ENCODE measurements at regions not wholly inside any gene's neighbourhood (a gene's known extent, or its start where the extent isn't known, plus 50 kb on each side); places are given as distances from the start of the nearest gene placed in this dataset.

DNA sequence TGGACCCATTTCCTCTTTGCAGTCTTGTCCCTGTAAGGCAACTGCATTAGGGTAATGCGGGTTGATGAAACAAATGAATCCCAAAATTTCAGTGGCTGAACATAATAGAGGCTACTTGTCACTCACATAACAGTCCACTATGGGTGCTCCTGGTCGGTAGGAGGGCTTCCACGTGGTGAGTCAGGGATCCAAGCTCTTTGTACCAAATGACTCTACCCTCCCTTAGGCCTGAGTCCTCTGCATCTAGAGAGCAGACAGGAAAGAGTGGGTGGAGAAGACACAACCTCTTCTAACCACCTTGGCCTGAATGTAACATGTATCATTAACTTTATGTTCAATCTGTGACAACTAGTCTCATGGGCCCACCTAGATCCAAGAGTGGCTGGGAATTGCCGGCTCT is 86.2 kb upstream of the HAAO start:
- H3K4me1 ChIP-seq (ENCODE audit: insufficient read depth): no peaks in the 10 kb centered on the region
- no peak overlapping the region for H2AFZ ChIP-seq
- H3K36me3 ChIP-seq (ENCODE audit: insufficient read depth): no peaks in the 10 kb centered on the region
- H3K4me3 ChIP-seq: no peak overlapping the region
- no peak for ATAC-seq
- no peaks in the 10 kb centered on the region for H3F3A ChIP-seq (replicated peaks; ENCODE audit: low read depth)
- no peaks in the 10 kb centered on the region for H3K27me3 ChIP-seq (ENCODE audit: insufficient read depth)
- peaks cover 5% of the 10 kb centered on the region for H3K27me3 Mint-ChIP-seq (ENCODE audit: insufficient read depth, low read depth, poor library complexity)
- no peaks in the 10 kb centered on the region for H3K36me3 Mint-ChIP-seq (ENCODE audit: low read depth)
- TF ChIP-seq NANOG (IDR thresholded peaks at IDR 0.05; ENCODE audit: borderline replicate concordance): no peak
- TF ChIP-seq, protein P1, sequence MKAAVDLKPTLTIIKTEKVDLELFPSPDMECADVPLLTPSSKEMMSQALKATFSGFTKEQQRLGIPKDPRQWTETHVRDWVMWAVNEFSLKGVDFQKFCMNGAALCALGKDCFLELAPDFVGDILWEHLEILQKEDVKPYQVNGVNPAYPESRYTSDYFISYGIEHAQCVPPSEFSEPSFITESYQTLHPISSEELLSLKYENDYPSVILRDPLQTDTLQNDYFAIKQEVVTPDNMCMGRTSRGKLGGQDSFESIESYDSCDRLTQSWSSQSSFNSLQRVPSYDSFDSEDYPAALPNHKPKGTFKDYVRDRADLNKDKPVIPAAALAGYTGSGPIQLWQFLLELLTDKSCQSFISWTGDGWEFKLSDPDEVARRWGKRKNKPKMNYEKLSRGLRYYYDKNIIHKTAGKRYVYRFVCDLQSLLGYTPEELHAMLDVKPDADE (IDR thresholded peaks at IDR 0.05): no peak
- TF ChIP-seq EZH2phosphoT487 (IDR thresholded peaks at IDR 0.05; ENCODE audit: unreplicated experiment): no peak
- TF ChIP-seq CREB1 (CRISPR knock-in tag; IDR thresholded peaks at IDR 0.05; ENCODE audit: low read depth): no peak
- TF ChIP-seq ZNF331 (CRISPR knock-in tag; IDR thresholded peaks at IDR 0.05; ENCODE audit: low read depth): no peak
- no peaks in the 10 kb centered on the region for H3K9me2 ChIP-seq (ENCODE audit: insufficient read depth)
- no peak overlapping the region for H3K4me2 ChIP-seq
- H3K9me3 Mint-ChIP-seq: no peaks in the 10 kb centered on the region
- DNase-seq (ENCODE audit: low spot score): no peak
- no peaks in the 10 kb centered on the region for H3K79me2 ChIP-seq (replicated peaks; ENCODE audit: insufficient read depth)
- no peak overlapping the region for H3K27ac ChIP-seq (ENCODE audit: low read depth)
- no peaks in the 10 kb centered on the region for H4K20me1 ChIP-seq (replicated peaks; ENCODE audit: insufficient read depth)
- H3K27ac Mint-ChIP-seq: no peak overlapping the region
- H3K4me1 Mint-ChIP-seq: peaks cover 3% of the 10 kb centered on the region; the same call in 2 of the 3 replicates
- no peak overlapping the region for H3K4me3 Mint-ChIP-seq

DNA sequence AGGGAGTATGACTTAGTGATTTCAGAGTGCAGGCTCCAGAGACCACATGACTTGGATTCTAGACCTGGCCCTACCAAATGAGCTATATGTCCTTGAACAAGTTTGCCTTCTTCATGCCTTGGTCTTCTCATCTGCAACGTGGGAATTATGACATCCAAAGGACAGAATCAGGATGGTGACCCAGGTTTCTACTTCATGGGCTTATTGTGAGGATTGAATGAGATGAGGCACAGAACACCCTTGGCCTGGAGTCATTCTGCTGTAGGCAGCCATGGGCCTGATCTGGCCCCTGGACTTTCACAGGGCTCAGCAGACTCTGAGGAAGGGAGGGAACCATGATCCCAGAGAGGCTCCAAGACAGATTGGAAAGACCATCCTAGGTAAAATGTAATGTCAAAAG is 85.6 kb upstream of the HAAO start:
- H3K79me2 ChIP-seq (replicated peaks; ENCODE audit: insufficient read depth): no peaks in the 10 kb centered on the region
- no peak overlapping the region for H2AFZ ChIP-seq
- H3K4me2 ChIP-seq: no peak overlapping the region
- no peaks in the 10 kb centered on the region for H3K4me1 ChIP-seq (ENCODE audit: insufficient read depth)
- H3F3A ChIP-seq (replicated peaks; ENCODE audit: low read depth): no peaks in the 10 kb centered on the region
- H3K36me3 ChIP-seq (ENCODE audit: insufficient read depth): no peaks in the 10 kb centered on the region
- Mint-ChIP-seq H3K4me1 (peaks cover 3% of the 10 kb centered on the region; the same call in 2 of the 3 replicates), H3K36me3 (ENCODE audit: low read depth) (no peaks in the 10 kb centered on the region), H3K27me3 (ENCODE audit: insufficient read depth, low read depth, poor library complexity) (peaks cover 6% of the 10 kb centered on the region), H3K27ac (no peak overlapping the region), H3K9me3 (no peaks in the 10 kb centered on the region), H3K4me3 (no peak overlapping the region)
- DNase-seq (ENCODE audit: low spot score) (no peak), ATAC-seq (no peak)
- H3K4me3 ChIP-seq: no peak overlapping the region
- no peaks in the 10 kb centered on the region for H3K27me3 ChIP-seq (ENCODE audit: insufficient read depth)
- H3K27ac ChIP-seq (ENCODE audit: low read depth): no peak overlapping the region
- H4K20me1 ChIP-seq (replicated peaks; ENCODE audit: insufficient read depth): no peaks in the 10 kb centered on the region
- no peak for TF ChIP-seq ZNF331 (CRISPR knock-in tag; IDR thresholded peaks at IDR 0.05; ENCODE audit: low read depth)
- H3K9me2 ChIP-seq (ENCODE audit: insufficient read depth): no peaks in the 10 kb centered on the region

DNA sequence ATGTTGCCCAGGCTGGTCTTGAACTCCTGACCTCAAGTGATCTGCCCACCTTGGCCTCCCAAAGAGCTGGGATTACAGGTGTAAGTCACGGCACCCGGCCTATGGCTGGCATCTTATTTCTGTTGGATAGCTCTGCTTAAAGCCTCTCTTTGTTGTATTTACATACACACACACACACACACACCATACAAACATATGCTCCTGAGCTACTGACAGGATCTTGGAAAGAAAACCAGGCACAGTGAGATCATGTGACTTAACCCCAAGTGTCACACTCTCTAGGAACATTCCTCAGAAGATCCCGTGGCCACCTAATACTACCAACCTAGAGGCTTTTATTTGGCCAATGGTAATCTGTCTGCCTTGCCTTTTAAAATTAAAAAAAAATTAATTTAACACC is 85.1 kb upstream of the HAAO start:
- Histone ChIP-seq H3K4me2 (no peak overlapping the region), H3K79me2 (replicated peaks; ENCODE audit: insufficient read depth) (no peaks in the 10 kb centered on the region), H3K27ac (ENCODE audit: low read depth) (no peak overlapping the region), H3K4me3 (no peak overlapping the region), H2AFZ (no peak overlapping the region), H3F3A (replicated peaks; ENCODE audit: low read depth) (no peaks in the 10 kb centered on the region), H3K27me3 (ENCODE audit: insufficient read depth) (no peaks in the 10 kb centered on the region), H3K36me3 (ENCODE audit: insufficient read depth) (no peaks in the 10 kb centered on the region), H3K9me2 (ENCODE audit: insufficient read depth) (no peaks in the 10 kb centered on the region), H4K20me1 (replicated peaks; ENCODE audit: insufficient read depth) (no peaks in the 10 kb centered on the region), H3K4me1 (ENCODE audit: insufficient read depth) (no peaks in the 10 kb centered on the region)
- no peak for DNase-seq (ENCODE audit: low spot score)
- Mint-ChIP-seq H3K27ac (no peak overlapping the region), H3K27me3 (ENCODE audit: insufficient read depth, low read depth, poor library complexity) (peaks cover 6% of the 10 kb centered on the region), H3K4me3 (no peak overlapping the region), H3K36me3 (ENCODE audit: low read depth) (no peaks in the 10 kb centered on the region), H3K4me1 (peaks cover 3% of the 10 kb centered on the region; the same call in 2 of the 3 replicates), H3K9me3 (no peaks in the 10 kb centered on the region)
- TF ChIP-seq EZH2phosphoT487 (IDR thresholded peaks at IDR 0.05; ENCODE audit: unreplicated experiment): no peak
- ATAC-seq: no peak

Data from GM23338 (cell line).